Gastroesophageal sphincter (tissue), 4 donors: ENCODE measurements at regions not wholly inside any gene's neighbourhood (a gene's known extent, or its start where the extent isn't known, plus 50 kb on each side); places are given as distances from the start of the nearest gene placed in this dataset.

Source experiments
- ATAC-seq: fragments of 150-250 bp; one replicate; pipeline ENCODE4 v1.9.1; 2016; ENCODE audit warnings: mild to moderate bottlenecking, moderate library complexity
- H3K27ac ChIP-seq, 4 donors: fragments of 200-600 bp; sonication (generic) in 3 of 4; 1 replicate in 3 of 4; 2 replicates in 1 of 4; pipeline ENCODE4 v1.5.1; 2016 to 2019
- H3K27me3 ChIP-seq: fragments of 200-600 bp; sonication (generic); one replicate; pipeline ENCODE4 v1.5.1; 2019
- H3K36me3 ChIP-seq, 2 donors: fragments of 200-600 bp; sonication (generic); one replicate each; pipeline ENCODE4 v1.5.1; 2019; ENCODE audit warnings: control low read depth in 1 of 2
- H3K4me1 ChIP-seq, 3 donors: fragments of 200-600 bp; sonication (generic); 1 replicate in 2 of 3; 2 replicates in 1 of 3; pipeline ENCODE4 v1.5.1; 2016 to 2019; ENCODE audit warnings: control low read depth in 2 of 3
- H3K4me3 ChIP-seq, 2 donors: fragments of 200-600 bp; sonication (generic); one replicate each; pipeline ENCODE4 v1.5.1; 2019; ENCODE audit warnings: mild to moderate bottlenecking in 1 of 2, moderate library complexity in 1 of 2
- H3K9me3 ChIP-seq, 3 donors: fragments of 200-600 bp; sonication (generic); one replicate each; pipeline ENCODE4 v1.5.1; 2017 to 2019; ENCODE audit warnings: control low read depth in 2 of 3
- EP300 ChIP-seq: sonication (generic); formaldehyde crosslinking; IDR thresholded peaks from one replicate; pipeline ENCODE4 v1.6.1; 2017; ENCODE audit warnings: antibody characterized with exemption, mild to moderate bottlenecking
- POLR2A ChIP-seq, 2 donors: fragments of 450-650 bp; IDR thresholded peaks; one replicate each; pipeline ENCODE4 v1.6.1; 2017; ENCODE audit warnings: antibody characterized with exemption in 2 of 2, mild to moderate bottlenecking in 2 of 2, moderate library complexity in 1 of 2
- POLR2AphosphoS5 ChIP-seq: sonication (generic); formaldehyde crosslinking; IDR thresholded peaks from one replicate; pipeline ENCODE4 v1.6.1; 2017; ENCODE audit warnings: antibody characterized with exemption
- WGBS, 2 donors: methylation state at CpG; one replicate each; pipeline ENCODE4 v1.1.5; 2018; ENCODE audit warnings: low coverage in 1 of 2; 5-methylcytosine and 5-hydroxymethylcytosine counted together
- TF ChIP-seq, protein P1 (sequence below), 4 experiments: fragments of 200-600 bp in 2 of 4; fragments of 450-650 bp in 2 of 4; sonication (generic) in 1 of 4; IDR thresholded peaks; one replicate each; pipeline ENCODE4 v1.5.1; 2017 to 2019; ENCODE audit warnings: antibody characterized with exemption in 4 of 4, mild to moderate bottlenecking in 2 of 4, moderate library complexity in 2 of 4

DNA sequence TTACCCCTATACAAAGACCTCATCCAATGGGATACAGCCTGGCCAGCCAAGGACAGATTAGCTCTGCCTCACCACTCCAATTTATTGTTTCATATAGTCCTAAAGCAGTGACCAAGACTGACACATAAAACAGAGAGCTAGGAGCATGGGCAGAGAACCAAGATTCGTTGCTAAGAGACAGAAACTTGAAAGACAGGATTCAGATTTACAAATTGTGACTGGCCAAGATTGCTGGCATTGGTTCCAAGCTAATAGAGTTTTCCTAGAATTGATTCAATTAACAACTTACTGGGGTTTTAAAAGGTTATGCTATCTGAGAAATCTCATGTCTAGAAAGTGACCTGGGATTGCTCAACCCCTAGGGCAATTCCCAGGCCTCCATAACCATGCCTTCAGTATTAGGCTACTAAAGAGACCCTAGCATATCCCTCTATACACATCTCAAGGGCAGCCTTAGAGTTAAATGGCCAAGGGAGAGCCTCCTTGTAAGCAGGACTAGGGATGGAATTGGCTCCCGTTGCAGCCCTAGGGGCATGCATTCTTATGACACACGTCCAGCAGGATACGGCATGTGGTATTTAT, 75.6 kb downstream of the ICOS start:
- 48 to 60% methylated on average over 4 of the region's 4 CpGs for WGBS, 2 donors
- no peak for ATAC-seq

GRCh38 chr2:204015118-204015843, 78.7 kb downstream of the ICOS start:
- ATAC-seq: no peak
- Histone ChIP-seq H3K4me1 (no peaks in the 10 kb centered on the region), H3K4me3 (no peak overlapping the region), H3K36me3 (no peaks in the 10 kb centered on the region), H3K9me3 (no peaks in the 10 kb centered on the region), H3K27me3 (no peaks in the 10 kb centered on the region), H3K27ac (no peak overlapping the region)
- 81 to 83% methylated on average over 7 to 8 of the region's 8 CpGs for WGBS, 2 donors
- TF ChIP-seq, protein P1, sequence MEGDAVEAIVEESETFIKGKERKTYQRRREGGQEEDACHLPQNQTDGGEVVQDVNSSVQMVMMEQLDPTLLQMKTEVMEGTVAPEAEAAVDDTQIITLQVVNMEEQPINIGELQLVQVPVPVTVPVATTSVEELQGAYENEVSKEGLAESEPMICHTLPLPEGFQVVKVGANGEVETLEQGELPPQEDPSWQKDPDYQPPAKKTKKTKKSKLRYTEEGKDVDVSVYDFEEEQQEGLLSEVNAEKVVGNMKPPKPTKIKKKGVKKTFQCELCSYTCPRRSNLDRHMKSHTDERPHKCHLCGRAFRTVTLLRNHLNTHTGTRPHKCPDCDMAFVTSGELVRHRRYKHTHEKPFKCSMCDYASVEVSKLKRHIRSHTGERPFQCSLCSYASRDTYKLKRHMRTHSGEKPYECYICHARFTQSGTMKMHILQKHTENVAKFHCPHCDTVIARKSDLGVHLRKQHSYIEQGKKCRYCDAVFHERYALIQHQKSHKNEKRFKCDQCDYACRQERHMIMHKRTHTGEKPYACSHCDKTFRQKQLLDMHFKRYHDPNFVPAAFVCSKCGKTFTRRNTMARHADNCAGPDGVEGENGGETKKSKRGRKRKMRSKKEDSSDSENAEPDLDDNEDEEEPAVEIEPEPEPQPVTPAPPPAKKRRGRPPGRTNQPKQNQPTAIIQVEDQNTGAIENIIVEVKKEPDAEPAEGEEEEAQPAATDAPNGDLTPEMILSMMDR (IDR thresholded peaks at IDR 0.05): no peak
- TF ChIP-seq POLR2A (IDR thresholded peaks at IDR 0.05): no peak
- no peak for TF ChIP-seq POLR2AphosphoS5
- TF ChIP-seq EP300: no peak

More for the DNA sequence above, 75.6 kb downstream of the ICOS start:
- H3K4me3 ChIP-seq: no peak overlapping the region
- H3K9me3 ChIP-seq: no peaks in the 10 kb centered on the region
- no peaks in the 10 kb centered on the region for H3K27me3 ChIP-seq
- TF ChIP-seq, protein P1 (IDR thresholded peaks at IDR 0.05): no peak
- no peak for TF ChIP-seq POLR2AphosphoS5
- TF ChIP-seq EP300: no peak
- TF ChIP-seq POLR2A (IDR thresholded peaks at IDR 0.05): no peak
- H3K4me1 ChIP-seq: no peaks in the 10 kb centered on the region
- no peak overlapping the region for H3K27ac ChIP-seq
- H3K36me3 ChIP-seq: no peaks in the 10 kb centered on the region

DNA sequence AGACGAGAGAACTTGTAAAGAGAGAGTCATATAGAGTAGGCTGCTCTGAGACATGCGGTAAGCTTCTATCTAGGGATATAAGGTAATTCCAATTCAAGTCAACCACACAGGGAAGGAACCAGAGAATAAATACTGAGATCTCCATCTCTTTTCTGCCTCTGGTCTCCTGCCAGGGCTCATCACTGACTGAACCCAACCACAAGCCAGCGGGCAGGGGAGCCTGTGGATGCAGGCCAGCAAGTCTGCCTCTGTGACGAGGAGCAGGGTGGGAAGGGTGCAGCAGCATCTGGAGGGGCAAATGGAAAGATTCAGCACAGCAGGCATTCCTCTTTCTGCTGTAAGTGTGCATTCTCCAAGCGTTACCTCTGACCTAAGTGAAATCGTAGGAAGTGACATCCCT, 82.2 kb downstream of the ICOS start:
- WGBS, 2 donors: 93% methylated on average over 5 of the region's 6 CpGs; no CpG with 5 or more reads in 1 of the 2 donors
- TF ChIP-seq POLR2AphosphoS5: no peak
- Histone ChIP-seq H3K4me3 (no peak overlapping the region), H3K27ac (no peak overlapping the region), H3K27me3 (no peaks in the 10 kb centered on the region), H3K36me3 (no peaks in the 10 kb centered on the region), H3K9me3 (no peaks in the 10 kb centered on the region), H3K4me1 (peaks cover 0 to 8% (median 0%) of the 10 kb centered on the region in 3 donors)
- ATAC-seq: no peak

DNA sequence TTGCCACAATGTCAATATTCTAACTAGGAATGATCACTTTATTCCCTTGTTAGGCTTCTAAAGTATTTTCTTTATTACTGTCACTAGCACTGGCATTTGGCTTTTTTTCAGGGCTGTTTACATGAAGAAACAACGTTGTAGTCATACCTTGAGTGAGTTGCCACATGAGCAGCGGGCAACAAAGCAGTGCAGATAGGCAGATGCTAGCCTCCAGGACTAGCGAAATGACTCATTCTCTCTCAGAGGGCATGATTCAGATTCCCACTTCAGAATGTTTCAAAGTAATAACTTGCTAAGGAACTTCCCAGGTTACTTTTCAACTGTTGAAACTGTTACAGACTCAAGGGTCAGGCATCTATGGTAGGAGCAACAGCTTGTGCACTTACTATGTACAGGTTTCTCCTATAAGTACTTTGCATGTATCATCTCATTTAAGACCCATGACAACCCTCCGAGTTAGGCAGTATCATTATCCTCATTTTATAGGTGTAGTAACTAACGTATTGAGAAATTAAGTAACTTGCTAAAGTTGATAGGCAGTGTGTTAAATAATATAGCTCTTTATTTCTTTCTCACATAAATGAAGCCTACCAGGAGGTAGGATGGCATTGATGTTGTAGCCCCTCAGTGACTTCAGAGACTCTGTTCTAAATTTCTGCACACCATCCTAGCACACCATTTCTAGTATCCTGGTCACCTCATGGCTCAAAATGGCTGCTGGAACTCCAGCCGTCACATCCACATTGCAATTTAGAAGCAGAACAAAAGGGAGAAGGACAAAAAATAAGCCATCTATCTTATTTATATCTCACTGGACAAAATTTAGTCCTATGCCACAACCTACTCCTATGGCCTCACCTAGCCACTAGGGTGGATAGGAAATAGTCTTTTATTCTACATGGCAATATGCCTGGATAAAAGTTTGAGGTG, 83.3 kb downstream of the ICOS start:
- 94 to 96% methylated on average over 5 to 6 of the region's 6 CpGs for WGBS, 2 donors

More for the DNA sequence above, 83.3 kb downstream of the ICOS start:
- Histone ChIP-seq H3K9me3 (no peaks in the 10 kb centered on the region), H3K4me3 (no peak overlapping the region), H3K27ac (no peak overlapping the region), H3K4me1 (peaks cover 0 to 18% (median 2%) of the 10 kb centered on the region in 3 donors), H3K27me3 (no peaks in the 10 kb centered on the region), H3K36me3 (no peaks in the 10 kb centered on the region)
- no peak for ATAC-seq
- TF ChIP-seq EP300: no peak
- TF ChIP-seq, protein P1 (IDR thresholded peaks at IDR 0.05): no peak
- no peak for TF ChIP-seq POLR2A (IDR thresholded peaks at IDR 0.05)
- no peak for TF ChIP-seq POLR2AphosphoS5
